ENCODE measurements at regions not wholly inside any gene's neighbourhood (a gene's known extent, or its start where the extent isn't known, plus 50 kb on each side); places are given as distances from the start of the nearest gene placed in this dataset.

GRCh38 chr20:54385746-54386145, 89.6 kb upstream of the DOK5 start:
- no peak overlapping the region for H3K4me2 ChIP-seq (ENCODE audit: low read depth, low read length)
- no peak overlapping the region for H2AFZ ChIP-seq (ENCODE audit: low read length)
- no peak overlapping the region for H3K27ac ChIP-seq (ENCODE audit: extremely low read length, insufficient read depth, low read length)
- WGBS (ENCODE audit: low lambda C conversion rate), result 9% methylated on average over 8 of the region's 8 CpGs
- no TSS peak for BruUV-seq (replicated peaks)
- no peaks in the 10 kb centered on the region for H4K20me1 ChIP-seq (ENCODE audit: insufficient read depth, low read length)
- no peaks in the 10 kb centered on the region for H3K36me3 ChIP-seq (replicated peaks in 1 of 2; ENCODE audit: control insufficient read depth in 1 of 2, insufficient read depth in 2 of 2, low read length in 2 of 2)
- no peaks in the 10 kb centered on the region; a peak in 1 of 5 replicates for H3K27me3 ChIP-seq (ENCODE audit: control insufficient read depth in 1 of 2, insufficient read depth in 2 of 2, low read length in 2 of 2)
- H3K79me2 ChIP-seq (ENCODE audit: insufficient read depth, low read length), result no peaks in the 10 kb centered on the region
- in situ Hi-C loops (cut with HindIII; ENCODE audit: extremely low pct_ligation_motif_present, low pct_unique_long_range_greater_than_20kb) (no loop called here), intact Hi-C loops (cut with micrococcal nuclease; ENCODE audit: unreplicated experiment) (no loop called here)
- H3K4me1 ChIP-seq (ENCODE audit: insufficient read depth, low read length), result no peaks in the 10 kb centered on the region
- ATAC-seq, result no peak
- FAIRE-seq, result no peak
- ChIA-PET POLR2A (no interaction called here), CTCF (ENCODE audit: low intra/inter-chr PET ratio, low total read pairs) (no interaction called here)
- H3K4me3 ChIP-seq (replicated peaks in 1 of 3; ENCODE audit: insufficient read depth in 1 of 3, low read depth in 2 of 3, low read length in 3 of 3), result no peak overlapping the region
- no peak overlapping the region for H3K9ac ChIP-seq (ENCODE audit: insufficient read depth, low read depth, low read length)
- no peaks in the 10 kb centered on the region for H3K9me3 ChIP-seq (ENCODE audit: low read length)
- no peak for DNase-seq (ENCODE audit: low spot score)
- no peak for TF ChIP-seq ARID3A (IDR thresholded peaks at IDR 0.05; ENCODE audit: low read depth, low read length)
- no peak for TF ChIP-seq ZBTB14 (CRISPR knock-in tag; IDR thresholded peaks at IDR 0.05)
- TF ChIP-seq ZNF34 (CRISPR knock-in tag; IDR thresholded peaks at IDR 0.05; ENCODE audit: borderline replicate concordance), result no peak
- TF ChIP-seq CBX2 (IDR thresholded peaks at IDR 0.05; ENCODE audit: low read depth, low read length), result no peak
- TF ChIP-seq CBX2 (CRISPR knock-in tag; IDR thresholded peaks at IDR 0.05; ENCODE audit: low read depth), result no peak
- no peak for TF ChIP-seq RFX1 (IDR thresholded peaks at IDR 0.05)
- no peak for TF ChIP-seq ZNF687 (CRISPR knock-in tag; IDR thresholded peaks at IDR 0.05)
- TF ChIP-seq ARID2 (CRISPR knock-in tag; IDR thresholded peaks at IDR 0.05; ENCODE audit: borderline replicate concordance), result no peak
- TF ChIP-seq ZBTB20 (CRISPR knock-in tag; IDR thresholded peaks at IDR 0.05; ENCODE audit: borderline replicate concordance, low read depth), result no peak
- TF ChIP-seq ELK4 (CRISPR knock-in tag; IDR thresholded peaks at IDR 0.05; ENCODE audit: borderline replicate concordance), result no peak
- TF ChIP-seq AKAP8 (CRISPR knock-in tag; IDR thresholded peaks at IDR 0.05), result no peak
- TF ChIP-seq SMYD3 (CRISPR knock-in tag; IDR thresholded peaks at IDR 0.05), result no peak
- no peak for TF ChIP-seq KLF9 (CRISPR knock-in tag; IDR thresholded peaks at IDR 0.05; ENCODE audit: low read depth)
- no peak for TF ChIP-seq ATF6 (CRISPR knock-in tag; conservative IDR thresholded peaks at IDR 0.05)
- no peak for TF ChIP-seq ZNF256 (CRISPR knock-in tag; conservative IDR thresholded peaks at IDR 0.05)
- no peak for TF ChIP-seq KLF16 (CRISPR knock-in tag; IDR thresholded peaks at IDR 0.05)
